Activated T-helper 1 cell treated with anti-CD3 and anti-CD28 coated beads, Interleukin-12 subunit alpha, Interleukin-12 subunit beta, Interleukin-2, Interleukin-4 antibody, amounts not matched to agents 30 ng/mL and 10 ng/mL and 1 ng/mL, durations not matched to agents 14 hours and 24 hours and 36 hours (primary cell): ENCODE measurements at regions not wholly inside any gene's neighbourhood (a gene's known extent, or its start where the extent isn't known, plus 50 kb on each side); places are given as distances from the start of the nearest gene placed in this dataset.

Source experiments
- DNase-seq: peaks from one replicate; pipeline ENCODE4 v3.0.0; 2021; ENCODE audit warnings: low spot score
- H3K27ac Mint-ChIP-seq: one replicate; pipeline ENCODE4 v1.8.0; 2021; ENCODE audit warnings: mild to moderate bottlenecking, mixed read lengths
- H3K27me3 Mint-ChIP-seq: one replicate; pipeline ENCODE4 v1.8.0; 2022; ENCODE audit warnings: mild to moderate bottlenecking, moderate library complexity, mixed read lengths; ENCODE audit not compliant: insufficient read depth
- H3K36me3 Mint-ChIP-seq: one replicate; pipeline ENCODE4 v1.8.0; 2021; ENCODE audit warnings: low read depth, mixed read lengths
- H3K4me1 Mint-ChIP-seq: one replicate; pipeline ENCODE4 v1.8.0; 2021; ENCODE audit warnings: low read depth, mixed read lengths
- H3K4me3 Mint-ChIP-seq: one replicate; pipeline ENCODE4 v1.8.0; 2021; ENCODE audit warnings: mild to moderate bottlenecking, moderate library complexity, mixed read lengths
- H3K9me3 Mint-ChIP-seq: one replicate; pipeline ENCODE4 v1.8.0; 2021; ENCODE audit warnings: mixed read lengths
- intact Hi-C: fragments of 100-400 bp; cut with micrococcal nuclease; formaldehyde crosslinking; loops from one replicate; pipeline ENCODE4 v1.15.1; 2024

- Mint-ChIP-seq H3K4me1 (no peaks in the 10 kb centered on the region), H3K9me3 (peaks cover 4% of the 10 kb centered on the region), H3K27me3 (no peaks in the 10 kb centered on the region), H3K27ac (no peak overlapping the region), H3K4me3 (no peak overlapping the region), H3K36me3 (no peaks in the 10 kb centered on the region)
- no peak for DNase-seq
- intact Hi-C loops = no loop called here
These were observed 205.4 kb downstream of the TPBG start for GRCh38 chr6:82569022-82569421.

GRCh38 chr6:82570083-82570482 is 206.5 kb downstream of the TPBG start:
- intact Hi-C loops = no loop called here
- Mint-ChIP-seq H3K4me1 (no peaks in the 10 kb centered on the region), H3K9me3 (peaks cover 7% of the 10 kb centered on the region), H3K36me3 (no peaks in the 10 kb centered on the region), H3K27ac (no peak overlapping the region), H3K4me3 (no peak overlapping the region), H3K27me3 (no peaks in the 10 kb centered on the region)
- no peak for DNase-seq

GRCh38 chr6:82571455-82571854 is 207.8 kb downstream of the TPBG start:
- Mint-ChIP-seq H3K4me1 (no peaks in the 10 kb centered on the region), H3K36me3 (no peaks in the 10 kb centered on the region)

GRCh38 chr6:82573254-82573972 is 209.8 kb downstream of the TPBG start:
- no peaks in the 10 kb centered on the region for H3K36me3 Mint-ChIP-seq
- peaks cover 7% of the 10 kb centered on the region for H3K9me3 Mint-ChIP-seq
- H3K4me3 Mint-ChIP-seq = no peak overlapping the region
- intact Hi-C loops = no loop called here
- DNase-seq = no peak
- H3K4me1 Mint-ChIP-seq = no peaks in the 10 kb centered on the region
- no peak overlapping the region for H3K27ac Mint-ChIP-seq
- no peaks in the 10 kb centered on the region for H3K27me3 Mint-ChIP-seq

More at GRCh38 chr6:82571455-82571854, 207.8 kb downstream of the TPBG start:
- intact Hi-C loops = no loop called here
- Mint-ChIP-seq H3K9me3 (peaks cover 7% of the 10 kb centered on the region), H3K27ac (no peak overlapping the region), H3K4me3 (no peak overlapping the region), H3K27me3 (no peaks in the 10 kb centered on the region)
- DNase-seq = no peak

GRCh38 chr6:82576284-82576683 is 212.7 kb downstream of the TPBG start:
- intact Hi-C loops = no loop called here
- DNase-seq = no peak
- H3K9me3 Mint-ChIP-seq = peaks cover 7% of the 10 kb centered on the region
- H3K27me3 Mint-ChIP-seq = no peaks in the 10 kb centered on the region
- no peak overlapping the region for H3K27ac Mint-ChIP-seq
- no peaks in the 10 kb centered on the region for H3K36me3 Mint-ChIP-seq
- H3K4me3 Mint-ChIP-seq = no peak overlapping the region
- H3K4me1 Mint-ChIP-seq = no peaks in the 10 kb centered on the region

- Mint-ChIP-seq H3K9me3 (no peaks in the 10 kb centered on the region), H3K36me3 (no peaks in the 10 kb centered on the region), H3K27ac (no peak overlapping the region), H3K4me1 (no peaks in the 10 kb centered on the region), H3K4me3 (no peak overlapping the region), H3K27me3 (no peaks in the 10 kb centered on the region)
- DNase-seq = no peak
- intact Hi-C loops = no loop called here
These were observed 220.6 kb downstream of the TPBG start for GRCh38 chr6:82584194-82584695.

GRCh38 chr6:82584856-82585255 is 221.2 kb downstream of the TPBG start:
- no peaks in the 10 kb centered on the region for H3K27me3 Mint-ChIP-seq
- H3K27ac Mint-ChIP-seq = no peak overlapping the region
- DNase-seq = no peak
- no peak overlapping the region for H3K4me3 Mint-ChIP-seq
- no peaks in the 10 kb centered on the region for H3K36me3 Mint-ChIP-seq
- H3K4me1 Mint-ChIP-seq = no peaks in the 10 kb centered on the region
- intact Hi-C loops = loop anchor here (5.0 kb wide), 1 partner anchor 313 kb away; no protein-coding TSS in a partner anchor
- H3K9me3 Mint-ChIP-seq = no peaks in the 10 kb centered on the region

- H3K4me3 Mint-ChIP-seq = no peak overlapping the region
- no peaks in the 10 kb centered on the region for H3K27me3 Mint-ChIP-seq
- intact Hi-C loops = loop anchor here (5.0 kb wide), 1 partner anchor 316 kb away; no protein-coding TSS in a partner anchor
- no peak overlapping the region for H3K27ac Mint-ChIP-seq
- H3K36me3 Mint-ChIP-seq = no peaks in the 10 kb centered on the region
- H3K9me3 Mint-ChIP-seq = no peaks in the 10 kb centered on the region
- DNase-seq = no peak
- H3K4me1 Mint-ChIP-seq = no peaks in the 10 kb centered on the region
These were observed 224.4 kb downstream of the TPBG start for GRCh38 chr6:82588020-82588419.

- no peak for DNase-seq
- intact Hi-C loops = loop anchor here (5.0 kb wide), 1 partner anchor 317 kb away; no protein-coding TSS in a partner anchor
- H3K27me3 Mint-ChIP-seq = no peaks in the 10 kb centered on the region
- no peaks in the 10 kb centered on the region for H3K36me3 Mint-ChIP-seq
- H3K4me3 Mint-ChIP-seq = no peak overlapping the region
- H3K9me3 Mint-ChIP-seq = no peaks in the 10 kb centered on the region
- no peaks in the 10 kb centered on the region for H3K4me1 Mint-ChIP-seq
- H3K27ac Mint-ChIP-seq = no peak overlapping the region
These were observed 225.3 kb downstream of the TPBG start for GRCh38 chr6:82588859-82589412.

GRCh38 chr6:82589509-82590206 is 226.0 kb downstream of the TPBG start:
- intact Hi-C loops = loop anchor here (5.0 kb wide), 1 partner anchor 317 kb away; no protein-coding TSS in a partner anchor
- DNase-seq = no peak
- Mint-ChIP-seq H3K4me3 (no peak overlapping the region), H3K27ac (no peak overlapping the region), H3K4me1 (no peaks in the 10 kb centered on the region), H3K36me3 (no peaks in the 10 kb centered on the region), H3K27me3 (no peaks in the 10 kb centered on the region), H3K9me3 (no peaks in the 10 kb centered on the region)

GRCh38 chr6:82597201-82597600 is 233.6 kb downstream of the TPBG start:
- Mint-ChIP-seq H3K4me1 (no peaks in the 10 kb centered on the region), H3K9me3 (no peaks in the 10 kb centered on the region), H3K27ac (no peak overlapping the region), H3K4me3 (no peak overlapping the region), H3K27me3 (no peaks in the 10 kb centered on the region), H3K36me3 (no peaks in the 10 kb centered on the region)
- no peak for DNase-seq
- intact Hi-C loops = no loop called here

GRCh38 chr6:82602776-82603175 is 239.2 kb downstream of the TPBG start:
- H3K9me3 Mint-ChIP-seq = no peaks in the 10 kb centered on the region
- no peak overlapping the region for H3K27ac Mint-ChIP-seq
- no peaks in the 10 kb centered on the region for H3K36me3 Mint-ChIP-seq
- no peaks in the 10 kb centered on the region for H3K4me1 Mint-ChIP-seq
- DNase-seq = no peak
- H3K4me3 Mint-ChIP-seq = no peak overlapping the region
- H3K27me3 Mint-ChIP-seq = no peaks in the 10 kb centered on the region
- intact Hi-C loops = no loop called here

GRCh38 chr6:82603871-82604270 is 240.3 kb downstream of the TPBG start:
- H3K27me3 Mint-ChIP-seq = no peaks in the 10 kb centered on the region
- H3K4me3 Mint-ChIP-seq = no peak overlapping the region
- H3K27ac Mint-ChIP-seq = no peak overlapping the region
- no peaks in the 10 kb centered on the region for H3K9me3 Mint-ChIP-seq
- intact Hi-C loops = no loop called here
- H3K4me1 Mint-ChIP-seq = no peaks in the 10 kb centered on the region
- no peak for DNase-seq
- H3K36me3 Mint-ChIP-seq = no peaks in the 10 kb centered on the region
